HT-29 (cell line): ENCODE measurements at regions not wholly inside any gene's neighbourhood (a gene's known extent, or its start where the extent isn't known, plus 50 kb on each side); places are given as distances from the start of the nearest gene placed in this dataset.
A peak's percentile ranks its signal among the peaks of the same experiment; 100 is the strongest.

Experiments
- DNase-seq: peaks from one replicate; pipeline ENCODE4 v3.0.0-alpha.2; 2015; ENCODE audit warnings: low spot score

DNA sequence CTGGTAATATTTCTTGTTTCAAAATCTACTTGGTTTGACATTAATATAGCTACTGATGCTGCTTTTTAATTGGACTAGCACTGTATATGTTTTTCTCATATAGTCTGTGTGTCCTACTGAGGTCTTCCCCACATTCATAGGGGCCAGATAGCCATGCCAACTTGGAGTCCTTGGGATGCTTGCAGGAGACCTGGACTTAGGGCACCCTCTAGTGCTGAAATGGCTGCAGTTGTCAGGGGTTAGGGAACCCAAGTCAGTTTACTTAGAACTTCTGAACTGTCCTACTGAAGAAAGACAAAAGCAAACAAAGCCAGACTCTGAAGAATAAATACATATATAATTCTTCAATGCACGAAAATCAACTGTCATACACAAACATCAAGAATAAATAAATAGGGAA is 279.9 kb upstream of the SYT1 start:
- DNase-seq, result no peak

GRCh38 chr12:78585132-78585531 is 279.4 kb upstream of the SYT1 start:
- no peak for DNase-seq

GRCh38 chr12:78586790-78587189 is 277.8 kb upstream of the SYT1 start:
- DNase-seq, result no peak

GRCh38 chr12:78599366-78599765 is 265.2 kb upstream of the SYT1 start:
- no peak for DNase-seq

- no peak for DNase-seq
These were observed 264.0 kb upstream of the SYT1 start for GRCh38 chr12:78600541-78600940.

DNA sequence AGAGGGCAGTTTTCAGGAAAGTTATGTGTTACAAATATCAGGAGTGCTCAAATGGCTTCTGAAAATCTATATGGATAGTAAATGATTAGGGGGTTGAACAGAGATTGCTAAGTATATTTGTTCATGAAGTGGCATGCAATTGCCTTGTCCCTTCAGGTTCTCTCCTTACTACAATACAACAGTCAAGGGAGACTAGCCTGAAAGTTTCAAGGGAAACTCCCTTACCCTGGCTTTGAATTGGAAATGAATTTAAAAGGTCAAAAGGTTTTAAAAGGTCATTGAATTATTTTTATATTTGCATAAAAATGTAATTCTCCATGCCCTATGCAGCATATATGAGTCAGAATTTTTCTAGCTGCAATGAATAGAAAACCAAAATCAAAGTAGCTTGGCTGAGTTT is 253.1 kb upstream of the SYT1 start:
- DNase-seq, result no peak

DNA sequence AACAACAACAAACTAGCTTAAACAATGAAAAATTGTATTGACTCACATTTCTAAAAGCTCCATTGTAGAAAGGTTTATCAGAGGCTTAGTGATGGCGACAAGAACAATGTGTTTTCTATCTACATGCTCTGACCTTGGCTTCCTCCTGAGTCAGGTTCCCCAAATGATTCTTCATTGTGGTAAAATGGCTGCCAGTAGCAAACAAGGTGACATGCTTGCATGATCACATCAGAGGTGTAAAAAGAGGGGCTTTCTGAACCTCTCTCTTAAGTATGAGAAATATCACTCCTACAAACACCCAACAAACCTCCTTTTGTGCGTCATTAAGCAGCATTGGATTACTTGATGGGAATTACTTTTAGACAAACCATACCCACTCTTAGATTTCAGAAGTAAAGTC is 252.4 kb upstream of the SYT1 start:
- no peak for DNase-seq

- DNase-seq, result no peak
These were observed 246.9 kb upstream of the SYT1 start for GRCh38 chr12:78617683-78618082.

DNA sequence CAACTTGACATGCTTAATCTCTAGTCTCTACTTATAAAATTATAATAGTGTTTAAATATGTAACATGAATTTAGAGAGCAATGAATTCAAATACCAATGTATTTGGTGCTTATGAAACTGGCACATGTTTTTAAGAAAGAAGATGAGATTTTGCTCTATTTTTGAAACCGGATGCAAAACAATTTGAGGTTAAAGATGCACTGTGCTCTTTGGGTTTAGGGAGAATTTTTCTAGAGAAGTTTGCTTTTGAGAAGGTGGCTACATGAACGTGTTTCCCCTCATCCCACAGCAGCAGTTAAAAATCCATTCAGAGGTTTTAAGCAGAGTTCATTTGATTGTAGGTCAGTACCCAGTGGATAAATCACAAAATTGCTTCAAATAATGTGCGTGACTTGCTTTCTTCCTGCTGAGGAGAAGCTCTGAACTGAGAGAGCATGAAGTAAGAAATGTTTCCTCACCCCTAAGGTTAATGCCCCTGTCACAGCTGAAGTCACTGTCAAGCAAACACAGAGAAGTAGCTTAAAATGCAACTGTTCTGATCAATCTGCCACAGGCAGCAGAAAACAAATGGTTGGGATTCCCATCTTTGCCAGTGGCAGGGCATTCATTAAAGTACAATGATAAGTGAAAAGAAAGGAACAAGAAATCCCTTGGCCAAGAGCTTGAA is 241.9 kb upstream of the SYT1 start:
- DNase-seq, result no peak

GRCh38 chr12:78628491-78629100 is 236.0 kb upstream of the SYT1 start:
- DNase-seq, result no peak

GRCh38 chr12:78636231-78636855 is 228.2 kb upstream of the SYT1 start:
- DNase-seq, result no peak

DNA sequence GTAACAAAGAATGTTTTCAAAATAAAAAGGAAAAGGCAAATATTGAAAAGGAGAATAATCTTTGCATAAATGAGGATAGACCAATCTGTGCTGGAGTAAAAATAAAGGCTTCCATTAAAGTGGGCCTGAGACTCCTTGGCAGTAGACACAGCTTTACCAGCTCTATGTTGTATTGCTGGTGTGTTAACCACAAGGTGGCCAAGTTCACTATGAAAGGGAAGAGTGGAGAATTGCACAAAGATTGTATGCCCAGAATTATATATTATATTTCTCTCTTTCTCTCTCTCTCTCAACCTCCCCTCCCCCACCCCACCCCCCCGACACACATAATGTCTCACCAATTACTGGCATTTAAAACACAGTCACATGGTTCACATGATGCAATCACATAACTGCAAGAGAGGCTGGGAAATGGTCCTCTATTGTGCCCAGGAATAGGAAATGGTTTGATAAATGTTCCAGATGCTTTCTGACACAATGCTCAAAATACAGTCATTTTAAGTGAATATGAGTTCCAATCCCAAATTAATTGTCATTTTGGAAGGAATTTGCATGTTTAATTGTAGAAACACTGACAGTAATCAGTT is 222.6 kb upstream of the SYT1 start:
- DNase-seq, result peak; percentile 5

GRCh38 chr12:78645956-78646355 is 218.6 kb upstream of the SYT1 start:
- DNase-seq, result peak; percentile 13

- no peak for DNase-seq
These were observed 212.8 kb upstream of the SYT1 start for GRCh38 chr12:78651755-78652154.

DNA sequence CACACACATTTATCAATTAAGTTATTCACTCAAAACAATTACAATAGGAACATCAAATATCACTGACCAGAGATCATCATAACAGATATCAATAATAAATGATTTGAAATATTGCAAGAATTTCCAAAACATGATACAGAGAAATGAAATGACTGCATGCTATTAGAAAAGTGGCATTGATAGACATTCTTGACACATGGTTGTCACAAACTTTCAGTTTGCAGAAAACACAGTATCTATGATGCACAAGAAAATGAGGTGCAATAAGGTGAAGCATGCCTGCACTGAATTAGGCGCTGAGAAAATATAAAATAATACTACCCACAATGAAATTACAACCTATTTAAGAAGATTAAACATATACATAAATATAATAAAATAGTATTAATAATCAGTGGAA is 198.0 kb upstream of the SYT1 start:
- DNase-seq, result no peak

- no peak for DNase-seq
These were observed 193.3 kb upstream of the SYT1 start for GRCh38 chr12:78671295-78671694.

GRCh38 chr12:78672033-78672432 is 192.5 kb upstream of the SYT1 start:
- DNase-seq, result no peak

DNA sequence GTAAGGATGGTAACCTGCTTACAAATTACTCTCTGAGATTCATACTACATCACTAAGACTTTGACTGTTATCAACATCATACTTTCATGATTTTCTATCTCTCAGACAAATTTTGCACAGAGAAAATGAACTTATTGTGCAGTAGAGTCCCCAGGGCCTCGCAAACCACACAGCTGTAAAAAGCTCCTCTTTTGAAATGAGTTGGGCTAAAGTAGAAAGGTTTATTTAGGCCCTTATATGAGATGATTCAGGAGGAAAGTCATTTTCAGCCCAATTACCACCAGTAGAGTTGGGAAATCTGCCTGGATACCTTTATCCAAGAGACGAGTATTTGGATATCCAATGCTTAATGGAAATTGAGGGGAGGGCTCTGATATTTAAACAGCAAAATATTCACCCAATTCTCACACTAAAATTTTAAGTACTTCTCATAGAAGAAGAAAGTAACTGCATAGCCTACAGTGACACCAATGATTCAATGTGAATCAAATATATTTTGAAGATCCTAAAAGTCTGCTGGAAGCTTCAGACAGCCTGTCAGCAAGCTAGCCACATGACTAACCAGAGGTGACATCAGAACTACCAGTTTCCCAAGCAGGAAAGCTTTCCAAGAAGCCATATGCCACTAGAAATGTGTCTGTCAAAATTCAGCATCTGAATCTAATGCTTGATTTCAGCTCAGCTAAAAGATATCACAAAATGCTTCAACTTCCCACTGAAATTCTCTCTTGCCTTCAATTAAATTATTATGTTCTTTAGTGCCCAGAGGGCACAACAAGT is 190.1 kb upstream of the SYT1 start:
- DNase-seq, result no peak

- DNase-seq, result no peak
These were observed 184.0 kb upstream of the SYT1 start for GRCh38 chr12:78680596-78680995.

GRCh38 chr12:78683031-78683430 is 181.5 kb upstream of the SYT1 start:
- DNase-seq, result no peak

DNA sequence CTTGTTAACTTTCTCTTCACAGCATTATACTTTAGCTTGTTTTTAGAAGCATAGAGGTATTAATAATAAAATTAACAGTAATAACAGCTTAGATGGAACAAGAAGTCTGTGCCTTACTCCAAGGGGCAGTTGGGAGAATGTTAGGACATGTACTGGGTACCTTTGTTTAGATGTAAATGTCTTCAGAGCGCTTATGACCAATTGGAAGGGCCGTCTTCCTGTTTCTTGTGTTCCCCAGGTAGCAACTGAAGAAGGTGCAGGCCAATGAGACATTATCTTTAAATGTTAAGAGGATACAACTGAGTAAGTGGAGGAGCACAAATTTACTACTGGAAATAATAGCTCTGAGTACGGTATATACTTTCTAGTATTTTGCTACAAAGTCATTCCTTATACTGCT is 180.9 kb upstream of the SYT1 start:
- no peak for DNase-seq

DNA sequence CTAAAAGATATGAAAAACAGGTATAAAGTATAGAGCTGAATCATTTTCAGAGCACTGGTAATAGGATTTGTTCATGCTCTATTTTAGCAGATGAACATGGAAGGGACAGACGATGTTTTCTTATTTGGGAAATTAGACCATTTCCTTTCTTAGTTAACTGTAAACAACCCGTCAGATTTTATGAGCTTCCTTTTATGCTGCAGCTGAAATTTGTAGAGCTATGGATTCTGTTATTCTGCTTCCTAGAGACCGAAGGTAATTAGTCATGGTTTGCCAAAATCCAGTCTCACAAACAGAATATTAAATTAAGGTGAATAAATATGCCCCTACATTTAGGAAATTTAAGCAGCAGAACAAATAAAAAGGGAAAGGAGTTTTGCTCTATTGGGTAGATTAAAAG is 180.2 kb upstream of the SYT1 start:
- no peak for DNase-seq
